ENCODE measurements at regions not wholly inside any gene's neighbourhood (a gene's known extent, or its start where the extent isn't known, plus 50 kb on each side); places are given as distances from the start of the nearest gene placed in this dataset.

- Histone ChIP-seq H4K91ac (ENCODE audit: insufficient read length, low read depth, low read length) (no peak overlapping the region), H3K27ac (ENCODE audit: insufficient read length, low read depth, low read length) (no peak overlapping the region), H3K27me3 (ENCODE audit: insufficient read depth, low read length) (no peaks in the 10 kb centered on the region), H3K23ac (ENCODE audit: insufficient read length, low read depth, low read length) (no peak overlapping the region), H3K4me1 (ENCODE audit: insufficient read depth, low read length) (no peaks in the 10 kb centered on the region), H3T11ph (ENCODE audit: low read length) (no peak overlapping the region), H3K4ac (ENCODE audit: low read depth, low read length) (no peak overlapping the region), H3K9ac (ENCODE audit: extremely low read depth, insufficient read length, low read length) (no peak overlapping the region), H2AFZ (ENCODE audit: low read length) (no peak overlapping the region), H3K23me2 (ENCODE audit: insufficient read length, low read depth, low read length, poor library complexity, severe bottlenecking) (no peaks in the 10 kb centered on the region), H2BK20ac (ENCODE audit: low read depth, low read length, poor library complexity, severe bottlenecking) (no peak overlapping the region), H3K9me3 (ENCODE audit: control insufficient read depth, low read depth, low read length) (no peaks in the 10 kb centered on the region), H4K20me1 (ENCODE audit: control insufficient read depth, insufficient read depth, insufficient read length) (no peaks in the 10 kb centered on the region), H2BK120ac (ENCODE audit: low read depth, low read length, poor library complexity, severe bottlenecking) (no peak overlapping the region), H2BK12ac (ENCODE audit: insufficient read length, low read depth, low read length) (no peak overlapping the region), H3K4me2 (ENCODE audit: insufficient read depth, insufficient read length, low read length) (no peak overlapping the region), H3K14ac (ENCODE audit: insufficient read depth, low read length) (no peak overlapping the region), H3K18ac (ENCODE audit: insufficient read length, low read depth, low read length) (no peak overlapping the region), H3K56ac (ENCODE audit: insufficient read length, low read depth, low read length) (no peak overlapping the region), H2BK5ac (ENCODE audit: insufficient read length, low read length) (no peak overlapping the region), H3K79me2 (ENCODE audit: insufficient read depth, low read length) (no peaks in the 10 kb centered on the region), H4K5ac (ENCODE audit: insufficient read length, low read depth, low read length) (no peak overlapping the region), H3K79me1 (ENCODE audit: insufficient read depth, low read depth, low read length, poor library complexity, severe bottlenecking) (no peaks in the 10 kb centered on the region), H2BK15ac (ENCODE audit: low read depth, low read length) (no peak overlapping the region), H2AK5ac (ENCODE audit: insufficient read length, low read length) (no peak overlapping the region), H4K8ac (replicated peaks; ENCODE audit: insufficient read length, low read depth, low read length) (no peak overlapping the region)
- no CpG with 5 or more reads among the region's 6 CpGs for WGBS (ENCODE audit: extremely low coverage, insufficient read length, low lambda C conversion rate)
- H3K27ac Mint-ChIP-seq, result no peak overlapping the region
- DNase-seq, result no peak
- TF ChIP-seq, protein P1, sequence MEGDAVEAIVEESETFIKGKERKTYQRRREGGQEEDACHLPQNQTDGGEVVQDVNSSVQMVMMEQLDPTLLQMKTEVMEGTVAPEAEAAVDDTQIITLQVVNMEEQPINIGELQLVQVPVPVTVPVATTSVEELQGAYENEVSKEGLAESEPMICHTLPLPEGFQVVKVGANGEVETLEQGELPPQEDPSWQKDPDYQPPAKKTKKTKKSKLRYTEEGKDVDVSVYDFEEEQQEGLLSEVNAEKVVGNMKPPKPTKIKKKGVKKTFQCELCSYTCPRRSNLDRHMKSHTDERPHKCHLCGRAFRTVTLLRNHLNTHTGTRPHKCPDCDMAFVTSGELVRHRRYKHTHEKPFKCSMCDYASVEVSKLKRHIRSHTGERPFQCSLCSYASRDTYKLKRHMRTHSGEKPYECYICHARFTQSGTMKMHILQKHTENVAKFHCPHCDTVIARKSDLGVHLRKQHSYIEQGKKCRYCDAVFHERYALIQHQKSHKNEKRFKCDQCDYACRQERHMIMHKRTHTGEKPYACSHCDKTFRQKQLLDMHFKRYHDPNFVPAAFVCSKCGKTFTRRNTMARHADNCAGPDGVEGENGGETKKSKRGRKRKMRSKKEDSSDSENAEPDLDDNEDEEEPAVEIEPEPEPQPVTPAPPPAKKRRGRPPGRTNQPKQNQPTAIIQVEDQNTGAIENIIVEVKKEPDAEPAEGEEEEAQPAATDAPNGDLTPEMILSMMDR (conservative IDR thresholded peaks at IDR 0.05), result no peak
- no peaks in the 10 kb centered on the region for H3K9me3 Mint-ChIP-seq
- peaks cover 18 to 31% of the 10 kb centered on the region in 2 experiments for H3K4me1 Mint-ChIP-seq
- H3K36me3 Mint-ChIP-seq (ENCODE audit: insufficient read depth in 1 of 3, low read depth in 3 of 3), result no peaks in the 10 kb centered on the region
- H3K4me3 Mint-ChIP-seq, result no peak overlapping the region
- peaks cover 2% of the 10 kb centered on the region; the same call in 1 of the 2 replicates for H3K27me3 Mint-ChIP-seq (ENCODE audit: low read depth)
Measured at GRCh38 chr3:72272356-72272755, 487.4 kb upstream of the PROK2 start.

Data from H9 (cell line).